Esophagus muscularis mucosa (tissue), 4 donors: ENCODE measurements at regions not wholly inside any gene's neighbourhood (a gene's known extent, or its start where the extent isn't known, plus 50 kb on each side); places are given as distances from the start of the nearest gene placed in this dataset.

Source experiments
- CTCF ChIP-seq, 3 experiments: fragments of 200-600 bp in 2 of 3; fragments of 450-650 bp in 1 of 3; sonication (generic) in 2 of 3; IDR thresholded peaks; one replicate each; pipeline ENCODE4 v1.5.1; 2017 to 2019; ENCODE audit warnings: antibody characterized with exemption in 3 of 3, mild to moderate bottlenecking in 2 of 3, moderate library complexity in 1 of 3
- EP300 ChIP-seq: sonication (generic); formaldehyde crosslinking; IDR thresholded peaks from one replicate; pipeline ENCODE4 v1.6.1; 2017; ENCODE audit warnings: antibody characterized with exemption
- POLR2A ChIP-seq: fragments of 450-650 bp; IDR thresholded peaks from one replicate; pipeline ENCODE4 v1.6.1; 2017; ENCODE audit warnings: antibody characterized with exemption, moderate library complexity, mild to moderate bottlenecking, low read depth
- POLR2AphosphoS5 ChIP-seq, 2 donors: sonication (generic); formaldehyde crosslinking; IDR thresholded peaks; one replicate each; pipeline ENCODE4 v1.6.1; 2017; ENCODE audit warnings: antibody characterized with exemption in 2 of 2

GRCh38 chr3:132817646-132818177 is 95.5 kb upstream of the NPHP3 start:
- TF ChIP-seq POLR2A (no peak), CTCF (IDR thresholded peaks at IDR 0.05) (no peak), EP300 (no peak), POLR2AphosphoS5 (IDR thresholded peaks at IDR 0.05) (no peak)
